Renal cortical epithelial cell (primary cell): ENCODE measurements at regions not wholly inside any gene's neighbourhood (a gene's known extent, or its start where the extent isn't known, plus 50 kb on each side); places are given as distances from the start of the nearest gene placed in this dataset.
"Not testable (repeated sequence)": the region's sequence is repeated elsewhere in the genome, so short reads cannot be mapped to it uniquely, and the experiment has no call there.

Experiments
- DNase-seq: peaks from one replicate; pipeline ENCODE4 v3.0.0-alpha.2; 2011; ENCODE audit warnings: low read depth

DNA sequence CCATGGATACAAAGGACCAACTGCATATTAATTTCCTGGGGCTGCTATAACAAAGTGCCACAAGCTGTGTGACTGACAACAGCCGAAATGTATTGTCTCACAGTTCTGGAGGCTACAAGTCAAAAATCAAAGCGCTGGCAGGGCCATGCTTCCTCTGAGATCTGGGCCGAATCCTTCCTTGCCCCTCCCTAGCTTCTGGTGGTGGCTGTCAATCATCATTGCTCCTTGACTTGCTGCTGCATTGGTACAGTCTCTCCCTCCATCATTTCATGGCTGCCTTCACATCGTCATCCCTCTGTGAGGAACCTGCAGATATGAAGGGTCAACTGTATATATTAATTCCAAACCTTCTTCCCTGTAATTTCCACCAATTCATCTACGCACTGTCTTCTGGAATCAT, 118.3 kb downstream of the EXOC5 start:
- no peak for DNase-seq

DNA sequence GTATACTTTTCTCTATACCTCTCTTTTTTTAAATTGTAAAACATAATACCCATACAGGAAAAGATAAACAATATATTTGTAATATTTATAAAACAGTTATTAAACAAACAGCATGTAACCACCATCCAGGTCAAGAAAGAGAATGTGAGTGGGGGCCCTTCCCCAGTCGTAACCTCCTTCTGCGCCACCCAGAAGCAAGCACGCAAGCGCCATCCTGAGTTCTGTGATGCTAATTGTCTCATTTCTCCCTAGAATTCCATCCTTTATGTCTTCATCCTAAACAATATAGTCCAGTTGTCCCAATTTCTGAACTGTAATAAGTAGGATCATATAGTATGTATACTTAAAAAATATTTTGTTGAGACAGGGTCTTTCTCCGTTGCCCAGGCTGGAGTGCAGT, 129.5 kb downstream of the EXOC5 start:
- DNase-seq: no peak

DNA sequence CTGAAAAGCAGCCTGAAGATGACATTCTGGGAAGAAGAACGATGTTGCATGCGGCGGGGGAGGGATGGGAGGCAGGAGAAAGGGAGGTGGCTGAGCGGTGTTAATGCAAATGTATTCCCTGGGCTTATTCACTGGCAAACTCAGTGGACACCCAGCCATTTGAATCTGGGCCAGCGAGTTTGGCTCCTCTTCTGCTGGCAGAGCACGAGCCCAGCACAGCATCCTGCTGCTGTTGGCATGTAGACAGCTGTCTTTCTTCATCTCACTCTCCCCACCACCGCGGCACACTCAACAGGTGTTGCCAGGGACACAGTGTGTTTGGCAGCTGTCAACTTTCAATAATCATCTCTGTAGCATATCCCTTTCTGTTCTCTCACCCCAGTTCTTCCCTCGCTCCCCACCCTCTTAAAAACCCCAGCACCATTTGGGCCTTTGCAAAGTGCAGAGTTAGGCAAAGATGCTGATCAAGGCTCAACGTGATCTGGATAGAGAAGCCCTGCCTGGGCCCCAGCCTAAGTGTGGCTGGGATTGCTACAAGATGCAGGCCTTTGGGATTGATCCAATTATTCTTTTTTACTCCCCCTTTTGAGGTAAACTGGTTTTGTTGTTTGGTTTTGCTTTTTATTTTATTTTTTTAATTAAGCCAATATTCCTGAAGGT, 131.9 kb downstream of the EXOC5 start:
- DNase-seq: no peak

DNA sequence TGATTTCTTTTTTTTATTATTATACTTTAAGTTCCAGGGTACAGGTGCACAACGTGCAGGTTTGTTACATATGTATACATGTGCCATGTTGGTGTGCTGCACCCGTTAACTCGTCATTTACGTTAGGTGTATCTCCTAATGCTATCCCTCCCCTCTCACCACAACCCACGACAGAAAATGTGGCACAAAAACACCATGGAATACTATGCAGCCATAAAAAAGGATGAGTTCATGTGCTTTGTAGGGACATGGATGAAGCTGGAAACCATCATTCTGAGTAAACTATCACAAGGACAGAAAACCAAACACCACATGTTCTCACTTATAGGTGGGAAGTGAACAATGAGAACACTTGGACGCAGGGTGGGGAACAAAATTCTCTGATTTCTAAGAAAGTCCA, 140.9 kb downstream of the EXOC5 start:
- not testable (repeated sequence) for DNase-seq

DNA sequence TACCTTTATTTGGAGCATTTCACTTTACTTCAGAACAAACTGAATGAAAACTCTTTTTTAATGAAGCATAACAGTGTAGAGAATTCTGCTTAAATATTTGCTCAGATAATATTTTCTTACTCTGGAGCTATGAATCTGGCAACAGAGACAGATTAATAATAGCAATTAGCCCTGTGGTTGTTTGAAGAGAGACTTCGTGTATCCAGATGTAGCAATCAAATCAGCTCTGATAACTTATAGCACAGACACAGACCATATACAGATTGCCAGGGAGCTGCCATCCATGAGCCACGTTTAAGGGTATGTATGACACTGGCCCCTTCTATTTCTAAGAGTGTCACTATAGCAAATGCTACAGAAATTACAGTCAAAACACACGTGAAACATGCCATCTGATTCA, 146.6 kb downstream of the EXOC5 start:
- no peak for DNase-seq

DNA sequence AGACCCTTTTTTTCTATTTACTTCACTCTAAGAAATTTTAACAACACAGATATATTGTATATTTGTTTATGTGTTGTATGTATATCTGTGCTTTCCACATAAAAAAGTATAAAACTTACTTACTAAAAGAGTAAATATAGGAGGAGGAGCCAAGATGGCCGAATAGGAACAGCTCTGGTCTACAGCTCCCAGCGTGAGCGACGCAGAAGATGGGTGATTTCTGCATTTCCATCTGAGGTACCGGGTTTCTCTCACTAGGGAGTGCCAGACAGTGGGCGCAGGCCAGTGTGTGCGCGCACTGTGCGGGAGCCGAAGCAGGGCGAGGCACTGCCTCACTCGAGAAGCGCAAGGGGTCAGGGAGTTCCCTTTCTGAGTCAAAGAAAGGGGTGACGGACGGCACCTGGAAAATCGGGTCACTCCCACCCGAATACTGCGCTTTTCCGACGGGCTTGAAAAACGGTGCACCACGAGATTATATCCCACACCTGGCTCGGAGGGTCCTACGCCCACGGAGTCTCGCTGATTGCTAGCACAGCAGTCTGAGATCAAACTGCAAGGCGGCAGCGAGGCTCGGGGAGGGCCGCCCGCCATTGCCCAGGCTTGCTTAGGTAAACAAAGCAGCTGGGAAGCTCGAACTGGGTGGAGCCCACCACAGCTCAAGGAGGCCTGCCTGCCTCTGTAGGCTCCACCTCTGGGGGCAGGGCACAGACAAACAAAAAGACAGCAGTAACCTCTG, 156.5 kb downstream of the EXOC5 start:
- DNase-seq: not testable (repeated sequence)

DNA sequence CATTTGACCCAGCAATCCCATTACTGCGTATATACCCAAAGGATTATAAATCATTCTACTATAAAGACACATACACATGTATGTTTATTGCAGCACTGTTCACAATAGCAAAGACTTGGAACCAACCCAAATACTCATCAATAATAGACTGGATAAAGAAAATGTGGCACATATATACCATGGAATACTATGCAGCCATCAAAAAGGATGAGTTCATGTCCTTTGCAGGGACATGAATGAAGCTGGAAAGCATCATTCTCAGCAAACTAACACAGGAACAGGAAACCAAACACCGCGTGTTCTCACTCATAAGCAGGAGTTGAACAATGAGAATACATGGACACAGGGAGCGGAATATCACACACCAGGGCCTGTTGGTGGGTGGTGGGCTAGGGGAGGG, 158.3 kb downstream of the EXOC5 start:
- DNase-seq: not testable (repeated sequence)

DNA sequence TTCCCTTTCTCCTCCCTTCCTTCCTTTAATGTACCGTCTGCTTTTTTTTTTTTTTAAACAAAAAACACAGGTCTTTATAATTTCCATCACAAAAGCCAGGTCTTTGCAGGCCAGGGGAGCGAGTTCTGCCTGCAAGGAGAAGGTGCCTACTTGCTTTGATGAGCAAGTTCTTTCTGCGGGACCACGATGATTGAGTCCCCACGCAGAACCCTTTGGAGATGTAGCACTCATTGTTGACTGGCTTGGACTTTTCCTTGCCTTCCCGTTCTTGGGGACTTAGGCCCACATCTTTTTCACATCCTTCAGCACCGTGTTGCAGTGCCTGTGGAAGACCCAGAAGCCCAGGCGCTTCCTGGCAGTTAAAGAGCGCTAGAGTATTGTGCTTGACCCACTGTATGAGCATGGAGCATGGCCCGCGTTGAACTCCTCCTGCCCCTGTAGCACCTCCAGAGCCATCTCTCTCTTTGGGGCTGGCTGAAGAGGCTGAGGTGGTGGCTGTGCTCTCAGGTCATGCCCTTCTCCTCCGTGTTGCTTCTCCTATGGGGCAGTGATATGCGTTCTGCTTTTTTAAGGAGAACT, 177.6 kb downstream of the EXOC5 start:
- DNase-seq: no peak

DNA sequence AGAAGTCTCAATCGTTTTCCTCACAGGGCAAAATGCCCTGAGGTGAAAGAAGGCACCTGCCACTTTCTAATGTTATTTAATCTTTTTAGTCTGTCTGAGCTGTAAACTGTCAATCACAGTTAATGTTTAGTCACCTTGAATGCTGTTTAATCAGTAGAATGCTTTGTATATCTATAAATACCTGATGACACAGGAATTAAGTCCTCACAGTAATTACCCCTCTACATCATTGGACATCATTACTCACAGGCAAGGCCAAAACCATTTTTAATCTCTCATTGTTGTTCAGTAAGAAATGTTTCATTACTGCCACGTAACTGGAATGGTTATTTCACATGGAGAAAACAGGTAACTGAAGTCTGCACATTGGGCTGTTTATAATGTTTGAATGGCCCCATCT, 178.8 kb downstream of the EXOC5 start:
- no peak for DNase-seq

DNA sequence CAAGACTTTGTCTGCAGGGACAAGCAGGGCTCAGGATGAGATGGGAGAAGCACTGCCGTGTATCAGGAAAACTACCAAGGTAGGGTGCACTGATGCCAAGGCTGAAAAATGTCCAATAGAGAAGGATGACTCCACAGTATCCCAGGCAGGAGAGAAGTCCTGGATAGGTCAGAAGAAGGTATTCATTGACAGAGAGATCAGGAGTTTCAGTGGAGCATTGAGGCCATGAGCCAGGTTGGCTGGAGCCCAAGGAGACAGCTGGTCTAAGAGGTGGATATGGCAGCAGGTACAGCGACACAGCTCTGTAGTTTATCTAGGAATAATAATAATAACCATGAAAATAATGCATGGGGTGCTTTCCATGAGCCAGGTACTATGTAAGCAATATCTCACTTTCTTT, 180.9 kb downstream of the EXOC5 start:
- no peak for DNase-seq

DNA sequence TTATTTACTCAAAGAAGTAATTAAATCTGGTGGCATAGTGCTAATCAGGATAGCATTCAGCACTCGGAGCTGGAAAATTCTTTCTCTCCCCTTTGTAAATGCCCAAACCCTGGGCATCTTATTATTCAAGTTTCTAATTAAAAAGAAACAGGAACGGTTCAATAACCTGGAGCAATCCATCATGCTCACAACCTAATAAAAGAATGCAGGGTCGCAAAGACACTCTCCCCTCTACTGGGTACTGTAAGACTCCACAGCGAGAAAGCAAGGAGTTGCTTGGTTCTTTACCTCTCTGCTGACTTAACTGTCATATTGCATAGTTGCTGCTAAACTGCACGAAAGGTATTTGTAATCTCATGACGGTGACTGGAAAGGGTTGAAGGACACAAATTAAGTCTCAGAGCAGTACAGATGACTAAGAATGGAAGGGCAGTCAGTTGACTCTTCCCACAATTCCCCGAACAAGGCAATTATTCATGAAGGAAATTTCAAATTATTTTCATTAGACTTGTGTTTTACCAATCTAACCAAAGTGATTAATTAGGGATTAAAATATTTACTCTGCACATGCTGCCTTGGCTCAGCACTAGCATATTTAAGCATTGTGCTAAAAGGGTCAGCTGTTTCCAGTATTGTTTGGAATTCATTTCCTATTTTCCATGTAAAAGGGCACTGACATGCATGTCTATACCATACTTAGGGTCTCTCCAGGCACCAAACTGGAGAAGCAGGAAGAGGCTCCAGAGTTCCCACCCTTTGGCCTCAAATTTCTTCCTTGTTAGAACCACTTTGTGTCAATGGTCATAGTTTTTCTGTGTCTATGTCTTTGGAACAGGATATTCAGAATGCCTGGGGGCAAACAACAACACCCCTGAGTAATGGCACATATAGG, 182.2 kb downstream of the EXOC5 start:
- DNase-seq: no peak

DNA sequence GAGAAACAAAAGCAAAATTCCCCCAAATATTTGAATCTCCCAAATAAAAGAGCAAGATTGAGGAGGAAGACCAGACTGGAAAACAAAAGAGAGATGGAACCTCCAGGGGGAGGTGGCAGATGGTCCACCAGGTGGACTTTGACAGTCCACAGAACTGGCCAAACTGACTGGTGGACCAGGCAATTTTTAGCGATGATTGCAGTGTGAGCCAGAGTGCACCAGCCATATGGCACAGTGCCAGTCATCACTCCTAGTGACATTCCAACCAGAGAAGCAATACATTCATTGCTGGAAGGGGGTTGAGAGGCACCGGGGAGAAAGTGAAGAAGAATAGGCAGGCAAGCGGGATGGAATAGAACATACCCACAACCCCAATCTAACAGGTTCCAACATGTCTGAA, 182.9 kb downstream of the EXOC5 start:
- no peak for DNase-seq

DNA sequence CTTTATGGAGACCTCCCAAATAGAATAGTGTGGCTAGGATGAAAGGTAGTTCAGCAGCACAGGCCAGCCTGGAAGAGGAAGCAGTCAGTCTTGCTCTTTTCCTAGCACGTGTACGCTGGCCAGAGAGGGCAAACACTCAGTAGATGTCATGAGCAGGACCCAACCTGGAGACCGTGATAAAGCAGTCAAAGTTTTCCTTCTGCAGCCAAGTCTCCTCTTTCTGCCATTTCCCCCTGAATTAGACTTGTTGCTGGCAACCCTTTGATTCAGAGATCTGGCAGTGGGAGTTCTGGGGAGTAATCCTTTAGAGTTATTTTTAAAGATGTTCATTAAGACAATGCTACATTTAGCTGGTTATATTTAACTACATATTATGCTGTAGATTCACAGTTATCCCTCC, 183.7 kb downstream of the EXOC5 start:
- DNase-seq: no peak

DNA sequence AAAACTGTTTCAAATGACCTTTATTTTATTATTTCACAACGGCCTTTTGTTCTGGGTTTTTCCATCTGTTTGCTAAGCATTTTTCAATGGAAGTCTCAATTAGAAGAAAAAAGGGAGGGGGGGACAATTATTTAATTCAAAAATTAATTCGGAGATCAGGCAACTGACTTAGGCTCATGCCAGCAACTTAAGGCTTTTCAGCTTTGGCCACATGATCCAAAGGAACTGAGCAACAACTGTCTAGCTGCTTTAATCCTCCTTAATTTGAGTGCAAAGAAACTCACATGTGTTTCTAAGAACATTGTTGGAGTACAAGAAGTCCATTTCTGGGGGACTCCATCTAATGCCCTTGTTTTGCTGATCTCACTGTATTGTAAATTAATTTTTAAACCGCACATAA, 188.0 kb downstream of the EXOC5 start:
- no peak for DNase-seq

DNA sequence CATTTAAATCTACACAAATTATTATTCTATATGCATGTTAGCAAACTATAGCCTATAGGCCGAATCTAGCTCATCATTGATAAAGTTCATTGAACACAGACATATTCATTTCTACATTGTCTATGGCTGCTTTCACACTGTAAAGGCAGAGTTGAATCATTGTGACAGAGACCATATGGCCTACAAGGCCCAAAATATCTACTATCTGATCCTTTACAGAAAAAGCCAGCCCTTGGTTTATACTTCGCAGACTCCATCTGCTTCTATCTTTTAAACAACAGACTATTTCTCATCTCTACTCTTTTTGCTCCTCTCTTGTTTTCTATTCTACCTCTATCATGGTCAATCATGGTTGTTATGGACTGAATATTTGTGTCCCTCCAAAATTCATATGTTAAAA, 190.7 kb downstream of the EXOC5 start:
- no peak for DNase-seq

DNA sequence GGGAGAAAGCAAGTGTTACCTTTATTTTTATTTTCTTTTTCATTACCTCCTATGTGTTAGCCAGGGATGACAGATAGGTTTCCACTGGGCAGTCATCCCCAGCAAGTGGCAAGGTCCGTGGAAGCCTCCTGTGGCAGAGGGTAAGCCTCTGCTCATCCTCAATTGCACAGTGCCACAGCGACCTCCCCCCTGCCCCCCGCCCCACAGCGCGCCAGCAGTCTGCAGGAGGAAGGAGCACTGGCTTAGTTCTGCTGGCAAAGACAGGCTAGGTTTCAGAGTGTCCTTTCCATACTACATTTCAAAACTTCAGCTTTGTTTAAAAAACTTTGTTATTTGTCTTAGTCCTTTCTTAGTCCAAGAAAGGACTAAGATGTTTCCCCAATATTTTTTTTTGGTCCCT, 194.7 kb downstream of the EXOC5 start:
- DNase-seq: no peak

DNA sequence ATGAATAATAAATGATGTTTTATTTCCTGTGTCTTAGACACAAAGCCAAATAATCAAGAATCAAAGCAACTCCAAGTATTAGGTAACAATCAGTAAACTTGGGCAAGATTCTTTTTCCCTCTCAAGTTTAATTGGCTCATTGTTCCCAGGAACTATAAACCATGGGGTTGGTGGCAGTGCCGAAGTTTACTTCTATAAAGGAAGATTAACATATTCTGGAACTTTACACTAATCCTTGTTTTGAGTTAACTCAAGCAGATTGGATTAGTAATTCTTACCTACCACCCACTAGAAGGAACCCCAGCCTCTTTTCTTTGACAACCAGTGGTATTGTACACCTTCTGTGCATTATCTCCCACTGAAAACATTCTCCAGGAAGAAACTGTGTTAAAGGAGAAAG, 197.1 kb downstream of the EXOC5 start:
- no peak for DNase-seq

DNA sequence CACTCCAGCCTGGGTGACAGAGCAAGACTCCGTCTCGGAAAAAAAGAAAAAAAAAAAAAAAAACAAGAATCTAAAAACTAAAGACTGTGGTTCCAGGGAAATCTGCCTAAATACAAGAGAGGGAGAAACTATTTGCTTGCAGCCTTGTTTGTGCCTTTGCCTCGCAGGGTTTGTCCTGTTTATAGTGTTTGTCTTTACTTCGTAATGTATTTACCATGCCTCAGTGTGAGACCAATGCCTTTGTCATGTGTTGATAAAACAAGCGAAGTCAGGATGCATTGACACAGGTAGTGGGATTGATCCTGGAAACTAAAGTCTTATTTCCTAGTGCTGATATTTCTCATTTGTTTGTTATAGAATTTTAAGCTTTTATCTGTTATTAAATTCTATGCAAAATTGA, 199.0 kb downstream of the EXOC5 start:
- no peak for DNase-seq

DNA sequence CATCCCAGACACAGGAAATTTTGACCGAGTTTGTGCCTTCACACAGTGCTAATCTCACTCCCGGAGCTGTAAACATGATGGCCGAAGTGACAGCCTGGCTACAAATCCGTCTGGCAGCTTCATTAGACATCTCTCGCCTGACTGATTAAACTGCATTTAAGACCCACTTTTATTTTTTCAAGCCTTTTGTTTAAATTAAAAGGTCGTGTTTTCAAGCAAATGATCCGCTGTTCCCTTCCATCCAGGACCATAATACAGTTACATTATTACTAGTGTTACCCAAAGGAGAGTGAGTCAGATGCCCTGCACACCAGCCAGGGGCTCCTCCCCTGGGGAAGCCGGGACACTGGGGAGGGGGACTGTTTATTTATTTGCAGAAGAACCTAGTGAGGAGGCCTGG, 200.2 kb downstream of the EXOC5 start:
- DNase-seq: no peak

DNA sequence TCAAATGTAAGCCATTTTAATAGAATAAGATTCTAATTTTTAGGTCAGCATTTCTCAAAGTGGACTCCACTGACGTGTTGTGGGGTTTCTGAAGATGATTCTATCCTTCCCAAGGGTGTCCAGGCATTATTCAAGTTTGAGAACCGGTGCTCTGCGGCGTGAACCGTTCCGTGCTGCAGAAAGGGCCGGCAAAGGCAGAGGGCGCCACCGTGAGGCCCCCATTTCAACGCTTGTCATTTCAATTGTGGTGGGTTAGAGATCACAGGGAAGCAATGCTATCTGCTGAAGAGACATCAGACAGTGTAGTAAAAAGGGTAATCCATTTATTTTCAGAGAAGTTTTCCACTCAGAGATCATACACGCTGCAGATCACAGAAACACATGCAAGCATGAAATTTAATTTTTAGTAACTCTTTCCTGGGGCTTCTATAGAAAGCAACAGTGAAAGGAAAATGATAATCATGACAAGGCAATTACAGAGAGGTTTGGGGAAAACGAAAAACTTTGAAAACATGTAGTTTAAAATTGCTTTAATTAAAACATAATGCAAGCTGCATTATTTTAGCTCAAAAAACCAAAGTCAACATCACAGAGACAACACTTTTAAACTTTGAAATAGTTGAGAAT, 201.7 kb downstream of the EXOC5 start:
- no peak for DNase-seq

DNA sequence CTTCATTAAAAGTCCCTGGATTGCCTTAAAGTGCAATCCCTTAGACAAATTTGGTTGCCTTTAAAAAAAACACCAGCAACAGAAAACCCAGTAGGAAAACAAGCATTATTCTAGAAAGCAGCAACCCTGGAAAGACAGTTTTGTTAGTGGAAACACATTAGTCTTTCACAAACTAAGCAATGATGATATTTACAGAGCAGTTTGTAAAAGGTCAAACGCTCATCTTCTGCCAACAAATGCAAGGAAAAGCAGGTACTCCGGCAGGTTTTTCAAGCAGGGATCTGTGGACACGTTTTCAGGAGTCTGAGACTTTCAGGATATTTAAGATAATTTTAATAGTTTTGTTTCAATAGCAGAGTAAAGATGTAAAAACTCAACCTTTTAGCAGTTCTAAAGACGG, 202.2 kb downstream of the EXOC5 start:
- DNase-seq: no peak
